ENCODE measurements at regions not wholly inside any gene's neighbourhood (a gene's known extent, or its start where the extent isn't known, plus 50 kb on each side); places are given as distances from the start of the nearest gene placed in this dataset.

- ATAC-seq = no peak
- intact Hi-C loops (cut with DNase I) = no loop called here
- DNase-seq (ENCODE audit: low spot score) = no peak
Measured at GRCh38 chr5:2335733-2336515, 415.6 kb downstream of the IRX2 start.

GRCh38 chr5:2335125-2335732, 416.2 kb downstream of the IRX2 start:
- ATAC-seq = no peak
- DNase-seq (ENCODE audit: low spot score) = no peak
- intact Hi-C loops (cut with DNase I) = no loop called here

GRCh38 chr5:2334719-2335118, 416.8 kb downstream of the IRX2 start:
- intact Hi-C loops (cut with DNase I) = no loop called here
- ATAC-seq = no peak
- DNase-seq (ENCODE audit: low spot score) = no peak

GRCh38 chr5:2333291-2333690, 418.2 kb downstream of the IRX2 start:
- ATAC-seq = no peak
- intact Hi-C loops (cut with DNase I) = no loop called here
- no peak for DNase-seq (ENCODE audit: low spot score)

GRCh38 chr5:2332521-2332920, 419.0 kb downstream of the IRX2 start:
- ATAC-seq = no peak
- intact Hi-C loops (cut with DNase I) = no loop called here
- DNase-seq (ENCODE audit: low spot score) = no peak

- ATAC-seq = no peak
- no peak for DNase-seq (ENCODE audit: low spot score)
- intact Hi-C loops (cut with DNase I) = no loop called here
Measured at GRCh38 chr5:2330325-2331130, 420.9 kb downstream of the IRX2 start.

- ATAC-seq = no peak
- DNase-seq (ENCODE audit: low spot score) = no peak
- intact Hi-C loops (cut with DNase I) = no loop called here
Measured at GRCh38 chr5:2329741-2330140, 421.7 kb downstream of the IRX2 start.

GRCh38 chr5:2326601-2327000, 424.9 kb downstream of the IRX2 start:
- DNase-seq (ENCODE audit: low spot score) = no peak
- no peak for ATAC-seq
- intact Hi-C loops (cut with DNase I) = no loop called here

GRCh38 chr5:2324788-2325187, 426.7 kb downstream of the IRX2 start:
- ATAC-seq (no peak), DNase-seq (ENCODE audit: low spot score) (no peak)
- intact Hi-C loops (cut with DNase I) = no loop called here

GRCh38 chr5:2320611-2321010, 430.9 kb downstream of the IRX2 start:
- ATAC-seq = no peak
- no peak for DNase-seq (ENCODE audit: low spot score)

GRCh38 chr5:2317540-2317939, 433.9 kb downstream of the IRX2 start:
- no peak for DNase-seq (ENCODE audit: low spot score)
- no peak for ATAC-seq
- intact Hi-C loops (cut with DNase I) = no loop called here

More at GRCh38 chr5:2320611-2321010, 430.9 kb downstream of the IRX2 start:
- intact Hi-C loops (cut with DNase I) = no loop called here

- intact Hi-C loops (cut with DNase I) = no loop called here
- ATAC-seq = no peak
- no peak for DNase-seq (ENCODE audit: low spot score)
Measured at GRCh38 chr5:2311851-2312250, 429.1 kb upstream of the IRX4 start.

GRCh38 chr5:2310946-2311345, 428.2 kb upstream of the IRX4 start:
- intact Hi-C loops (cut with DNase I) = no loop called here
- no peak for DNase-seq (ENCODE audit: low spot score)
- no peak for ATAC-seq

- DNase-seq (ENCODE audit: low spot score) = no peak
- intact Hi-C loops (cut with DNase I) = no loop called here
- no peak for ATAC-seq
Measured at GRCh38 chr5:2307631-2308030, 424.9 kb upstream of the IRX4 start.

- no peak for DNase-seq (ENCODE audit: low spot score)
- intact Hi-C loops (cut with DNase I) = no loop called here
- ATAC-seq = no peak
Measured at GRCh38 chr5:2306711-2307110, 424.0 kb upstream of the IRX4 start.

- ATAC-seq = no peak
- no peak for DNase-seq (ENCODE audit: low spot score)
- intact Hi-C loops (cut with DNase I) = no loop called here
Measured at GRCh38 chr5:2303431-2304100, 420.8 kb upstream of the IRX4 start.

GRCh38 chr5:2302169-2302568, 419.4 kb upstream of the IRX4 start:
- ATAC-seq = no peak
- intact Hi-C loops (cut with DNase I) = no loop called here
- DNase-seq (ENCODE audit: low spot score) = no peak

- DNase-seq (ENCODE audit: low spot score) = no peak
- intact Hi-C loops (cut with DNase I) = no loop called here
- ATAC-seq = no peak
Measured at GRCh38 chr5:2300861-2301574, 418.3 kb upstream of the IRX4 start.

- ATAC-seq (no peak), DNase-seq (ENCODE audit: low spot score) (no peak)
- intact Hi-C loops (cut with DNase I) = no loop called here
Measured at GRCh38 chr5:2300421-2300820, 417.7 kb upstream of the IRX4 start.
